ENCODE measurements at regions not wholly inside any gene's neighbourhood (a gene's known extent, or its start where the extent isn't known, plus 50 kb on each side); places are given as distances from the start of the nearest gene placed in this dataset.

DNA sequence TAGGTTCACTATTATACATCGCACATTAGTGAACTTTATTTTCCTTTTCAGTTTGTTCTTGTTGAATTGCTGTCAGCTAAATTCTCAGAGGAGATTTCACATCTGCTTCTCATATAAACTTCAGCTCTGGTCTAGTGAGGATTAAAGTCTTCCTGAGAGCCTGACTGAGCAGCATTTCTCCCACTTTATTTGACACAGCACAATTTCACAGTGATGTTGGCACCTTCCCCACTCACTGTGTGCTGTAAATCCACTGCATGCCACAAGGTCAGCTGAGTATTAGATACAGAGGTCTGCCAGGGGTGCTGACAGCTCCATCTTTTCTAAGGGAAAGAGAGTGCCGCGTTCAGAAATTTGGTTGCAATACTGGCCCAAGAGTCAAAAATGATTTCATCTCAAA is 567.4 kb downstream of the PRR16 start:
- no TSS peak for BruUV-seq (replicated peaks)
- Histone ChIP-seq H3K27me3 (ENCODE audit: control insufficient read depth in 1 of 2, insufficient read depth in 2 of 2, low read length in 2 of 2) (no peaks in the 10 kb centered on the region), H3K4me2 (ENCODE audit: low read depth, low read length) (no peak overlapping the region), H2AFZ (ENCODE audit: low read length) (no peak overlapping the region), H4K20me1 (ENCODE audit: insufficient read depth, low read length) (no peaks in the 10 kb centered on the region), H3K36me3 (replicated peaks in 1 of 2; ENCODE audit: control insufficient read depth in 1 of 2, insufficient read depth in 2 of 2, low read length in 2 of 2) (no peaks in the 10 kb centered on the region), H3K4me3 (replicated peaks in 1 of 3; ENCODE audit: insufficient read depth in 1 of 3, low read depth in 2 of 3, low read length in 3 of 3) (no peak overlapping the region), H3K27ac (ENCODE audit: extremely low read length, insufficient read depth, low read length) (no peak overlapping the region), H3K79me2 (ENCODE audit: insufficient read depth, low read length) (no peaks in the 10 kb centered on the region), H3K9ac (ENCODE audit: insufficient read depth, low read depth, low read length) (no peak overlapping the region), H3K9me3 (ENCODE audit: low read length) (no peaks in the 10 kb centered on the region), H3K4me1 (ENCODE audit: insufficient read depth, low read length) (no peaks in the 10 kb centered on the region)
- no peak for DNase-seq (ENCODE audit: low spot score)
- in situ Hi-C loops (cut with HindIII; ENCODE audit: extremely low pct_ligation_motif_present, low pct_unique_long_range_greater_than_20kb) (no loop called here), intact Hi-C loops (cut with micrococcal nuclease; ENCODE audit: unreplicated experiment) (no loop called here)
- POLR2A ChIA-PET = no interaction called here
- no peak for FAIRE-seq
- WGBS (ENCODE audit: low lambda C conversion rate) = 24% methylated on average over 3 of the region's 3 CpGs
- no peak for ATAC-seq
- CTCF ChIA-PET (ENCODE audit: low intra/inter-chr PET ratio, low total read pairs) = no interaction called here
- TF ChIP-seq BORCS8-MEF2B (CRISPR knock-in tag; IDR thresholded peaks at IDR 0.05) = no peak
- TF ChIP-seq U2AF2 (IDR thresholded peaks at IDR 0.05; ENCODE audit: low read depth, low read length) = no peak
- no peak for TF ChIP-seq RFX3 (CRISPR knock-in tag; IDR thresholded peaks at IDR 0.05)
- TF ChIP-seq ZNF225 (CRISPR knock-in tag; IDR thresholded peaks at IDR 0.05) = no peak
- TF ChIP-seq, protein P1, sequence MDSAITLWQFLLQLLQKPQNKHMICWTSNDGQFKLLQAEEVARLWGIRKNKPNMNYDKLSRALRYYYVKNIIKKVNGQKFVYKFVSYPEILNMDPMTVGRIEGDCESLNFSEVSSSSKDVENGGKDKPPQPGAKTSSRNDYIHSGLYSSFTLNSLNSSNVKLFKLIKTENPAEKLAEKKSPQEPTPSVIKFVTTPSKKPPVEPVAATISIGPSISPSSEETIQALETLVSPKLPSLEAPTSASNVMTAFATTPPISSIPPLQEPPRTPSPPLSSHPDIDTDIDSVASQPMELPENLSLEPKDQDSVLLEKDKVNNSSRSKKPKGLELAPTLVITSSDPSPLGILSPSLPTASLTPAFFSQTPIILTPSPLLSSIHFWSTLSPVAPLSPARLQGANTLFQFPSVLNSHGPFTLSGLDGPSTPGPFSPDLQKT (CRISPR knock-in tag; IDR thresholded peaks at IDR 0.05; ENCODE audit: borderline replicate concordance) = no peak
- no peak for TF ChIP-seq MYPOP (CRISPR knock-in tag; IDR thresholded peaks at IDR 0.05)
- TF ChIP-seq ZFP90 (CRISPR knock-in tag; IDR thresholded peaks at IDR 0.05; ENCODE audit: borderline replicate concordance) = no peak
- TF ChIP-seq, protein P2, sequence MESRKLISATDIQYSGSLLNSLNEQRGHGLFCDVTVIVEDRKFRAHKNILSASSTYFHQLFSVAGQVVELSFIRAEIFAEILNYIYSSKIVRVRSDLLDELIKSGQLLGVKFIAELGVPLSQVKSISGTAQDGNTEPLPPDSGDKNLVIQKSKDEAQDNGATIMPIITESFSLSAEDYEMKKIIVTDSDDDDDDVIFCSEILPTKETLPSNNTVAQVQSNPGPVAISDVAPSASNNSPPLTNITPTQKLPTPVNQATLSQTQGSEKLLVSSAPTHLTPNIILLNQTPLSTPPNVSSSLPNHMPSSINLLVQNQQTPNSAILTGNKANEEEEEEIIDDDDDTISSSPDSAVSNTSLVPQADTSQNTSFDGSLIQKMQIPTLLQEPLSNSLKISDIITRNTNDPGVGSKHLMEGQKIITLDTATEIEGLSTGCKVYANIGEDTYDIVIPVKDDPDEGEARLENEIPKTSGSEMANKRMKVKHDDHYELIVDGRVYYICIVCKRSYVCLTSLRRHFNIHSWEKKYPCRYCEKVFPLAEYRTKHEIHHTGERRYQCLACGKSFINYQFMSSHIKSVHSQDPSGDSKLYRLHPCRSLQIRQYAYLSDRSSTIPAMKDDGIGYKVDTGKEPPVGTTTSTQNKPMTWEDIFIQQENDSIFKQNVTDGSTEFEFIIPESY (CRISPR knock-in tag; IDR thresholded peaks at IDR 0.05) = no peak
- no peak for TF ChIP-seq PRDM15 (CRISPR knock-in tag; IDR thresholded peaks at IDR 0.05)
- TF ChIP-seq, protein P3, sequence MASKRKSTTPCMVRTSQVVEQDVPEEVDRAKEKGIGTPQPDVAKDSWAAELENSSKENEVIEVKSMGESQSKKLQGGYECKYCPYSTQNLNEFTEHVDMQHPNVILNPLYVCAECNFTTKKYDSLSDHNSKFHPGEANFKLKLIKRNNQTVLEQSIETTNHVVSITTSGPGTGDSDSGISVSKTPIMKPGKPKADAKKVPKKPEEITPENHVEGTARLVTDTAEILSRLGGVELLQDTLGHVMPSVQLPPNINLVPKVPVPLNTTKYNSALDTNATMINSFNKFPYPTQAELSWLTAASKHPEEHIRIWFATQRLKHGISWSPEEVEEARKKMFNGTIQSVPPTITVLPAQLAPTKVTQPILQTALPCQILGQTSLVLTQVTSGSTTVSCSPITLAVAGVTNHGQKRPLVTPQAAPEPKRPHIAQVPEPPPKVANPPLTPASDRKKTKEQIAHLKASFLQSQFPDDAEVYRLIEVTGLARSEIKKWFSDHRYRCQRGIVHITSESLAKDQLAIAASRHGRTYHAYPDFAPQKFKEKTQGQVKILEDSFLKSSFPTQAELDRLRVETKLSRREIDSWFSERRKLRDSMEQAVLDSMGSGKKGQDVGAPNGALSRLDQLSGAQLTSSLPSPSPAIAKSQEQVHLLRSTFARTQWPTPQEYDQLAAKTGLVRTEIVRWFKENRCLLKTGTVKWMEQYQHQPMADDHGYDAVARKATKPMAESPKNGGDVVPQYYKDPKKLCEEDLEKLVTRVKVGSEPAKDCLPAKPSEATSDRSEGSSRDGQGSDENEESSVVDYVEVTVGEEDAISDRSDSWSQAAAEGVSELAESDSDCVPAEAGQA (IDR thresholded peaks at IDR 0.05; ENCODE audit: low read depth) = no peak
- TF ChIP-seq, protein P3 (CRISPR knock-in tag; IDR thresholded peaks at IDR 0.05; ENCODE audit: borderline replicate concordance) = no peak
